Uterus (tissue), 3 donors: ENCODE measurements at regions not wholly inside any gene's neighbourhood (a gene's known extent, or its start where the extent isn't known, plus 50 kb on each side); places are given as distances from the start of the nearest gene placed in this dataset.
A peak's percentile ranks its signal among the peaks of the same experiment; 100 is the strongest.

Experiments
- DNase-seq, 2 donors: peaks; one replicate each; pipeline ENCODE4 v3.0.0-alpha.2; 2019 to 2020
- H3K27ac ChIP-seq, 2 donors: fragments of 200-600 bp; sonication (generic); 1 replicate in 1 of 2; 2 replicates in 1 of 2; pipeline ENCODE4 v1.5.1; 2016 to 2018
- H3K27me3 ChIP-seq, 2 donors: fragments of 200-600 bp; sonication (generic); one replicate each; pipeline ENCODE4 v1.5.1; 2018 to 2019; ENCODE audit warnings: control low read depth in 1 of 2
- H3K36me3 ChIP-seq, 2 donors: fragments of 200-600 bp; sonication (generic); one replicate each; pipeline ENCODE4 v1.5.1; 2019; ENCODE audit warnings: control low read depth in 1 of 2
- H3K4me1 ChIP-seq, 2 donors: fragments of 200-600 bp; sonication (generic); one replicate each; pipeline ENCODE4 v1.5.1; 2018 to 2019; ENCODE audit warnings: control low read depth in 1 of 2
- H3K4me3 ChIP-seq, 2 donors: fragments of 200-600 bp; sonication (generic); 1 replicate in 1 of 2; 2 replicates in 1 of 2; pipeline ENCODE4 v1.5.1; 2018 to 2019; ENCODE audit warnings: mild to moderate bottlenecking in 1 of 2
- H3K9me3 ChIP-seq, 2 donors: fragments of 200-600 bp; sonication (generic); one replicate each; pipeline ENCODE4 v1.5.1; 2019; ENCODE audit warnings: control low read depth in 1 of 2
- CTCF ChIP-seq, 4 experiments: fragments of 200-600 bp in 2 of 4; fragments of 450-650 bp in 2 of 4; sonication (generic) in 2 of 4; IDR thresholded peaks; one replicate each; pipeline ENCODE4 v1.5.1; 2016 to 2019; ENCODE audit warnings: antibody characterized with exemption in 4 of 4, mild to moderate bottlenecking in 2 of 4, moderate library complexity in 1 of 4
- POLR2A ChIP-seq, 2 donors: fragments of 450-650 bp; IDR thresholded peaks; one replicate each; pipeline ENCODE4 v1.6.1; 2016; ENCODE audit warnings: antibody characterized with exemption in 2 of 2, mild to moderate bottlenecking in 1 of 2, moderate library complexity in 1 of 2
- intact Hi-C: fragments of 100-400 bp; cut with DNase I; formaldehyde crosslinking; loops from one replicate; pipeline ENCODE4 v1.15.1; 2023; ENCODE audit warnings: low total_unique reads
- donor health status: DM: yes; HTN: yes; CAD: no.

- Histone ChIP-seq H3K9me3 (no peaks in the 10 kb centered on the region), H3K4me1 (no peaks in the 10 kb centered on the region), H3K36me3 (no peaks in the 10 kb centered on the region), H3K27me3 (no peaks in the 10 kb centered on the region), H3K4me3 (no peak overlapping the region), H3K27ac (no peak overlapping the region)
- DNase-seq: no peak
- TF ChIP-seq CTCF (IDR thresholded peaks at IDR 0.05): no peak
- TF ChIP-seq POLR2A (IDR thresholded peaks at IDR 0.05): no peak
- intact Hi-C loops: no loop called here
Observed at GRCh38 chr16:73326770-73327470, 279.0 kb upstream of the ZFHX3 start.

GRCh38 chr16:73326221-73326620 lies 278.3 kb upstream of the ZFHX3 start:
- TF ChIP-seq POLR2A (IDR thresholded peaks at IDR 0.05) (no peak), CTCF (IDR thresholded peaks at IDR 0.05) (no peak)
- H3K36me3 ChIP-seq: no peaks in the 10 kb centered on the region
- no peak for DNase-seq
- no peaks in the 10 kb centered on the region for H3K4me1 ChIP-seq
- intact Hi-C loops: no loop called here
- no peak overlapping the region for H3K4me3 ChIP-seq
- H3K27ac ChIP-seq: no peak overlapping the region
- H3K9me3 ChIP-seq: no peaks in the 10 kb centered on the region
- no peaks in the 10 kb centered on the region for H3K27me3 ChIP-seq

GRCh38 chr16:73323880-73324279 lies 276.0 kb upstream of the ZFHX3 start:
- no peaks in the 10 kb centered on the region for H3K36me3 ChIP-seq
- intact Hi-C loops: no loop called here
- no peak for DNase-seq
- TF ChIP-seq CTCF (IDR thresholded peaks at IDR 0.05): no peak
- TF ChIP-seq POLR2A (IDR thresholded peaks at IDR 0.05): no peak
- no peaks in the 10 kb centered on the region for H3K9me3 ChIP-seq
- H3K27ac ChIP-seq: no peak overlapping the region
- H3K4me3 ChIP-seq: no peak overlapping the region
- H3K4me1 ChIP-seq: no peaks in the 10 kb centered on the region
- no peaks in the 10 kb centered on the region for H3K27me3 ChIP-seq

- TF ChIP-seq POLR2A (IDR thresholded peaks at IDR 0.05) (no peak), CTCF (IDR thresholded peaks at IDR 0.05) (no peak)
- H3K27me3 ChIP-seq: no peaks in the 10 kb centered on the region
- H3K36me3 ChIP-seq: no peaks in the 10 kb centered on the region
- DNase-seq: no peak
- intact Hi-C loops: no loop called here
- H3K4me1 ChIP-seq: no peaks in the 10 kb centered on the region
- no peaks in the 10 kb centered on the region for H3K9me3 ChIP-seq
- no peak overlapping the region for H3K4me3 ChIP-seq
- H3K27ac ChIP-seq: no peak overlapping the region
Observed at GRCh38 chr16:73322856-73323255, 274.9 kb upstream of the ZFHX3 start.

- Histone ChIP-seq H3K27me3 (no peaks in the 10 kb centered on the region), H3K9me3 (no peaks in the 10 kb centered on the region), H3K27ac (no peak overlapping the region), H3K36me3 (no peaks in the 10 kb centered on the region), H3K4me3 (no peak overlapping the region), H3K4me1 (no peaks in the 10 kb centered on the region)
- DNase-seq: peak in 1 of 2 donors; percentile 28
- TF ChIP-seq POLR2A (IDR thresholded peaks at IDR 0.05) (no peak), CTCF (IDR thresholded peaks at IDR 0.05) (no peak)
- intact Hi-C loops: no loop called here
Observed at GRCh38 chr16:73321853-73322252, 273.9 kb upstream of the ZFHX3 start.
